ENCODE measurements at regions not wholly inside any gene's neighbourhood (a gene's known extent, or its start where the extent isn't known, plus 50 kb on each side); places are given as distances from the start of the nearest gene placed in this dataset.

DNA sequence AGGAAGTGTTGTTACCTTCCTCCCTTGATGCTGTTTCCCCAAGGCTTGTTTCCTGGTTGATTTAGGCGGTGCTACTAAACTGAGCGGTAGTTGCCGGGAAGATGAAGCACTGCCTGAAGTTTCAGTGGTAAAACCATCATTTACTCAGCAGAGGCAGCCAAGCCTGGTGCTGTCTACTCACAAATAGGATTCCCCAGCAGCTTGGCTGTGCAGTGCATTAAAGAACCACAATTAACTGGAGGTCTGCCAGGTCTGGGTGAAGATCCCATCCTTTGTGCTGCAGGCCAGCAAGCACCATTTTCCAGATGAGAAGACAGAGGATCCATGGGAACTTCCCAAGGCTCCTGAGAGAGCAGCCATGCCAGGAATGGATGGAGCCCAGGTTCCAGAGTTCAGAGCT lies 231.9 kb upstream of the E2F8 start:
- DNase-seq (ENCODE audit: low read depth, low spot score) = peak; percentile 46

DNA sequence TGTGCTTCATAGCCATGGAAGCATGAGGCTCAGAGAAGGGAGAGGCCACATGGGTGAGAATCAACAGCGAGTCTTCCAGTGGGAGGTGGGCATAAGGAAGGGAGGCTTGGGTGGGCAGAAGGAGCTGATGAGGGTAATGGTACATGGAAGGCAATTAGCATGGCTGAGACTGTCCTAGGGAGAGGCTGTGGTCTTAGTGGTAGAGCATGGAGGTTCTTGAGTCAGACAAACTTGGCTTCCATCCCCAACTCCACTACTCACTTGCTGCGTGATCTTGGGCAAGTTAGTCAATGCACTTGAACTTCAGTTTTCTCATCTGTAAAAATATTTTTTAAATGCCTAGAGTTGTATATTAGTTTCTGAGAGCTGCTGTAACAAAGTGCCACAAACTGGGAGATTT lies 227.2 kb upstream of the E2F8 start:
- no peak for DNase-seq (ENCODE audit: low read depth, low spot score)

DNA sequence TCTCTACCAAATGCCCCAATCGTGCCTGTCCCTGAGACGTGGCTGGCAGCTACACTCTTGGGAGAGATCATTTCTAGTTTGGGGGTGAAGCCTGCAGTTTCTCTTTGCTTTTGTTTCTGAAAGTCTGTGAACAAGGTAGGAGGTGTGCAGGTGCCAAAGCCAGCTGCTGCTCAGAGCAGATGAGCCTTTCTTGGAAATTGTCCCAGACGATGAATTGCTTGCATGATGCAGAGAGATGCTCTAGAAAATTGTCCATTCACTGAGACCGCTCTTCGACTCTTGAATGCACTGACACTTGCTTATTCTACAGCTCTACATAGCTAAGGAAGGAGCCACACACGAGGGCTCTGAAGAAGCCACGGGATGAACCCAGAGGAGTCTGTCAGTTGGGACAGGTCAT lies 225.6 kb upstream of the E2F8 start:
- no peak for DNase-seq (ENCODE audit: low read depth, low spot score)

DNA sequence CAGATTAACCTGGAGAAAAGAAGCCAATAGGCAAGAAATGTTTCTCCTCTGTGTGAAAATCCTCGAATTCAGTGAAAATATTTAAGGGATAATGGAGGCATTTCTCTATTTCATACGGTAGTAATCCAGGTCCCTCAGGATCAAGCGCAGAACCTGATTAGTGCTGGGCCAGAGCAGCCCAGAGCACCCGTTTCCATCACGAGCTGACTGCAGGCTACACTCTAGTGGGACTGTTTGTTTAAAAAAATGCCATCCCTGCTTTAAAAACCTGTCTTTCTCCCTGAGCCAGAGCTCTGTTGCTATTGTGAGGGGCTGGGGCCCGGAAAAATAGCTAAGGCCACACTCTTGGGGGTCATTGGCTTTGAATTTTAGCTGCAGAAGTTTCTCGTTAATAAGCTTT lies 223.2 kb upstream of the E2F8 start:
- DNase-seq (ENCODE audit: low read depth, low spot score) = no peak

DNA sequence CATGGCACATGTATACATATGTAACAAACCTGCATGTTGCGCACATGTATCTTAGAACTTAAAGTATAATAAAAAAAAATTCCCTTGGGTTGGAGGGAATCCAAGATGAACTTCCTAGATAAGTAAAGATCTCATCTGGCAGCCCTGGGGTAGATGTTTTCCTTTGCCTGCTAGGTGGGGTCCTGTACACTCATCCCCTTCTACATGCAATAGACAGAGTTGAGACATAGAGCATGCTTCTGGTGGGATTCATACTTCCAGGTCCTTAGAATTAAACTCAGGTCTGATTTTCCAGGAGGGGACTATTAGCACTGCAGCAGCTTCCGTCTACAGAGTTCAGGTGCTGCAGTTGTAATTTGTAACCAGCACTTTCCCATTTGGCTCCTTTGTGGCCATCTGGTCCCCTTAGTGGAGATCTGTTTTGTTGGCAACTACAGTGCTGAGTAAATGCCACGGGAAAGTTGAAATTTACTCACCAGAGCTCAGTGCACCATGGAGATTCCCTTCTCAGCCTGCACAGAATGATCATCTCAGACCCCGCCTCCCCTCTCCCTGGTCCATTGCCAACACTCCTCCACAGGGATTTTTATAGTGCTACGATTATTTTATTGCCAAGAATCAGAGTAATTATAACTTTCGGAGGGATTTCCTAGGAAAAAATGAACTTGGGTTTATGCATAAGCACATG lies 220.1 kb upstream of the E2F8 start:
- DNase-seq (ENCODE audit: low read depth, low spot score) = no peak

DNA sequence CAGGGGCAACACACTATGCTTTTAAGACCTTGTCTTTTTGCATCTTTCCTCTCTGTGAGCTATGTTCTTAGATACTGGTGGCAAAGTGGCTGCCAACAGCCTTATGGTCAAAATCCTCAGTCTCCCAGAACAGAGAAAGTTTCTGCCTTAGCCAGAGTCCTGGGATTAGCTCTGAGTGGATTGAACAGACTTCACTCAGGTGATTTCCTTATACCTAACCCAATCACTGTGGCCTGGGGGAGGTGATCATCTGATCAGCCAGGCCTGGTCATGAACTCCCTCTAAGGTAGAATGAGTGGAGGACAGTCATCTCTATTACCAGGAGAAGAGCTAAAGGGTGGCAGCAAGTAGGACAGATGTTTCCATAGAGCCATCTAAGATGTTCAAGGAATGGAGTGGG lies 218.5 kb upstream of the E2F8 start:
- no peak for DNase-seq (ENCODE audit: low read depth, low spot score)

DNA sequence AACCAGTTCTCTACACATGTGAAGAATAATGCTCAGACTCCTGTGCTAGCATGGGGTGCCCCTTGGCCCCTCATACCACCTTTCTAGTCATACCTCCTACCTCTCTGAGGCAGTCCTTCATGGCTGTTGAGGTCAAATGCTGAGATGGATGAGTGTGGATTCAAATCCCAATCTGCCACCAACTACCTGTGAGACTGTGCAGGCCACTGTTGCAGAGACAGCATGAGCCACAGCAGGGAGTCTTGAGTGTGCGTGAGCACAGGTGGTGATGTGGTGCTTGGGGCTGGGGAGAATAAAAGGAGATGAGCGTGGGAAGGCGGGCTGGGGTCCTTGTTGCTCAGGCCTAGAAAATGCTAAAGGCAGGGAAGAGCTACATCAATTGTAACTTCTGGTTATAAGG lies 218.0 kb upstream of the E2F8 start:
- DNase-seq (ENCODE audit: low read depth, low spot score) = no peak

DNA sequence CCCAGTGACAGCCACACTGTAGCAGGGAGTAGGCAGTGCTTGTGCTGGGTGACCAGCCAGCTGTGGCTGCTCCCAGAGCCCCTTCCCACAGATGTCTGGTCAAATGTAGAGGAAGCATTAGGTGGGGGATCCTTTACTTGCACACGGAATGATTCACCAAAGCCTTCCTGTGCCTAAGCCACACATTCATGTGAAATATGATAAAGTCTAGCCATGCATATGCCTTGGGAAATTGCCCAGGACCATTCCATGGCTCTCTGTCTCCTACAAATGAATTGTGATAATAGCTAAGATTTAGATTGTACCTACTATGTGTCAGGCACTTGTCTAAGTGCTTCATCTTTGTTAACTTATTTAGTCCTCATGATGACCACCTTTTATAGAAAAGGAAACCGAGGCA lies 217.5 kb upstream of the E2F8 start:
- no peak for DNase-seq (ENCODE audit: low read depth, low spot score)

DNA sequence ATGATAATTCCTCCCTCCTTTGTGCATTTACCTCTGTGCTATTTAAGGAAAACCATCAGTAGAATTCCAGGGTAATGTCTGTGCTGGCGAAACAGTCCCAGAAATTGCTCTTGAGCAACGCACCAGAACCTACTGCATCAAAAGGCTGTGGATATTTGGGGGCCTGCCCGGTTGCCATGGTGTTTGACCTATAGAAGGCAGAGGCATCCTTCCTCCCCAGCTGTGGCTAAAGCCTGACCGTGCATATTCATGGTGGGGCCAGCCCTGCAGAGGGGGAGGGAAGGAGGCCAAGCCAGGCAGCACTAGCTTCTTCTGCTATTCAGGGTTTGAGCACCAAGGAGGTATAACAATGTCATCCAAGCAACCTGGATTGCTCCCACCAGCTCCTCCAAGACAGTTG lies 215.0 kb upstream of the E2F8 start:
- no peak for DNase-seq (ENCODE audit: low read depth, low spot score)

DNA sequence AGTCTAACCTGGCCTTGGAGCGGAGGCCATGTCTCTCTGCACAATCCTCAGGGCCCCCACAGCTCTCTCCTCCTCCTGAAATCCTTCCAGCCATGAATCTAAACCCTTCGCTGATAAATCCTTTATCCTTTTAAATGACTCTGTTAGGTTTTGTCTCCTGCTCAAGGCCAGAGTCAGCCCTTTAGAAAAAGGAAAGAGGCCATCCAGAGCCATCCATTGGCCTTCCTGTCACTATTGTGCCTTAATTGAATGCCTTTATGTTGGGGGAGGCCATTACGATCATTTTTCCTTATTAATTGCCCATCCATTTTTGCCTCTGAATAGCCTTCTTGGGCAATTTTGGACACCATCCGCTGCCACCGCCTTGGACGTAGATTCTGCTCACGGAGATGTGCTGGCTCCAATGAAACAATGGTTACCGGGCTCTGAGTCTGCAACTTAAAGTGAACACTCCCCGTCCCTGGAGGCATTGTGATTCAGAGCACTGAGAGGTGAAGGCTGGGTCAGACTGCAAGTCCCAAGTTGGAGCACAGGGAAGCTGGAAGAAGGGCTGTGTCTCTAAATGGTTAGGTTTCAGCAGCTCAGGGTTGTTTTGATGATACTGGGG lies 213.0 kb upstream of the E2F8 start:
- no peak for DNase-seq (ENCODE audit: low read depth, low spot score)

DNA sequence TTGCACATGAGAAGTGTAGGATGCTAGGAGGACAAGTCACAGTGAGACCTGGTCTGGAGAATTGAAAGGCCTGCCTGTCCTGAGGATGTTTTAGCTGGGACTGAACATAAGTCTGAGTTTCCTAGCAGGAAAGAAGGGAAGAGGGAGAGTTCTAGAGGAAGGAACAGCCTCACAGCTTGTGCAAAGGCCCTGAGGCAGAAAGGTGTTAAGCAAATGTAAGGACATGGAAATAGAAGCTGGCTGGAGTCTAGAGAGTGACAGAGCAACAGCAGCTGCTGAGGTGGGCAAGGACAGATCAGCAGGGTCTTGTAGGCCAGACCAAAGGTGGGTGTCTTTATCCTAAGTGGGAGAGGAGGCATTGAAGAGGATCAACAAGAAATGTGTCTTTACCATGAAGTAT lies 210.9 kb upstream of the E2F8 start:
- no peak for DNase-seq (ENCODE audit: low read depth, low spot score)

DNA sequence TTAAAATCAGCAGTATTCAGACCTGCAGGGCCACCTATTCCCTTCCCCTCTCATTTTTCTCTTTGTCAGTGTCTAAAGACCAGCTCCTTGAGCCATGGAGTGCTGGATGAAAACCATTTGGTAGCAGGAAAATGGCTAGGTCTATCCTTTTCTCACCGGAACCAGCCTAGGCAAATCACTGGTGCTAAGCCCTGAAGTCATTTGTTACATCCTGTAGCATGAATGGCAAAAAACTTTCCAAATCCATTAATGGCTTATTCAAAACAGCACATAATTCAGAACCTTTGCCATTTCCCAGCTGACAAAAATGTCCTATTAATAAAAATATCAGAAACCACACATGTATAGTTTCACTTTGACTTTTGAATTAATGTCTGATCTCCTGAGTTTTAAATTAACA lies 209.5 kb upstream of the E2F8 start:
- DNase-seq (ENCODE audit: low read depth, low spot score) = no peak

DNA sequence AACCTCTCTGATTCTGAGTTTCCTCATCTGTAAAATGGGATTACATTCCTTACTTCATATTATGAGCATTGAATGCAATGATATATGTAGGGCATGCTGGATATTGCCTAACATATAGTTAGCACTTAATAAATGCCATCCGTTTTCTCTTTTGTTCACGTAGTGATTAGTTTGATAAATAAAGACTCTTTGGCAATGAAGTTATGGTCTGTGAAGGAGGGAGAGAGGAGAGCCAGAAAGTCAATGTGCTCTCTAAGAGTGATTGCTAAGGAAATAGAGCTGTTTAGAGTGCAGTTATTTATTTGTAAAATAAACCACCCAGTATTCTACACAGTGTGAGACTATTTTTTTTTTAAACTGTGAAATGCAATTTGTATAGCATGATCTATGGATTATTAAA lies 207.9 kb upstream of the E2F8 start:
- no peak for DNase-seq (ENCODE audit: low read depth, low spot score)

DNA sequence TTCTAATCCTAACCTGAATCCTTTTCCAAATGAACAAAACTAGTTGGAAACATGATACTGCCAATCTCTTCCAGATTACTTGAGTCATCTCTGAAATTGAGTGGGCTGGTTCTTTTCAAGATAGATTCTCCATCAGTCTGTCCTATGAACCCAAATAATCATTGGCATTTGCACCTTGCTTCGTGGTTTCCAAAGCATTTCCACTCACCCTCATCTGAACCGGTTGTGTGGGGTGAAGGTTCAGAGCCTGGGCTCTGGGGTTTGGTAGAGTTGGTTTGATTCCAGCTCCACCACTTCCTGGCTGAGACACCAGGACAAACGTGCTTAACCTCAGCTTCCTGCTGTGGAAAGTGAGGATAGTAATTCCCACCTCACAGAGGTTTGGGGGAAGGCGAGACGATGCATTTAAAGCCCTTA lies 206.4 kb upstream of the E2F8 start:
- DNase-seq (ENCODE audit: low read depth, low spot score) = no peak

DNA sequence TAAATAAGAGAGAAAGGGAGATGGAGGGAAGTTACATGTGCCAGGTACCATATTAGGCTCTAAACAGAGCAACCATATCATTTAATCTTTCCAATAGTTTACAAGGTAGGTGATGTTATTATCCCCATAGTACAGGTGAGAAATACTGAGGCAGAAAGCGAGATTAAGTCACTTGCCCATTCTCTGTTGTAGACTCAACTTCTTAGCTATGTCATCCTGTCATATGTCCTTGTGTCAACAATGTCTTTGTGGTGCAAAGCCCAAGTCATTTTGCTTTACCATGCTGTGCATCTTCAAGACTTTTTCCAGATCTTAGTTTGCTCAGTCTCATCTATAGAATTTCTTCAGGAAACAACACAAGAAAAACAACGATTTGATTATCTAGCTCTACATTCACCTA lies 205.0 kb upstream of the E2F8 start:
- no peak for DNase-seq (ENCODE audit: low read depth, low spot score)

DNA sequence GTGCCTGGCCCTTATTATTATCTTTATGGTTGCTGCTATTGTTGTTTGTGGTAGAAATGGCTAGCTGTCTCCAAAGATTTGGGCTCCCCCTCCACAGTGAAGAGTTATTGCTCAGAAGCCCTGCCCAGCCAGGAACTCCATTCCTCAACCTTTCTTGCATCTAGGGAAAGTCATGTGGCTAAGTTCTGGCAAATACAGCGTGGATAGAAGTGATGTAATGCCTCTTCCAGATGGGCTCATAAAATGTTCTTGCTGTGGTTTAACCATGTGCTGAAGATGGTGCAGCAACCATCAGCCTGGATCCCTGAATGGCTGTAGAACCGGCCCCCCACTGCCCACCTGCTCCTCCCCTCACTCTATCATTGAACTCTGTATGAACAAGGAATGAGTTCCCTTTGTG lies 203.5 kb upstream of the E2F8 start:
- no peak for DNase-seq (ENCODE audit: low read depth, low spot score)

DNA sequence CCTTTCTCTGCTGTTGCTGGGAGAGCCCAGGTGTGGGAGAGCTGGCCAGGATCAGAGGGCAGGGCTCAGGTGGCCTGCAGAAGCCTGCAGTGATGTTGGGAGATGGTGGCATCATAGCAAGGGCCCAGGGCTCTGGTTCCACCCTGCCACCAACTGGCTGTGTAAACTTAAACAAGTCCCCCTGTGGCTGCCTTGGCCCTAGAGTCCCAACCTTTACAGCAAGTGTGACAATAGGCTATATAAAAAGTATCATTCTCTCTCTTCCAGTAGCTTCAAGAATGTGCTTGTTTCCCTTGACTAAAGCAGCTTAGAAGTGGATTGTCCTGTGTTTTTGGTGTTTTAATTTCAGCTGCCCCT lies 201.8 kb upstream of the E2F8 start:
- DNase-seq (ENCODE audit: low read depth, low spot score) = no peak

DNA sequence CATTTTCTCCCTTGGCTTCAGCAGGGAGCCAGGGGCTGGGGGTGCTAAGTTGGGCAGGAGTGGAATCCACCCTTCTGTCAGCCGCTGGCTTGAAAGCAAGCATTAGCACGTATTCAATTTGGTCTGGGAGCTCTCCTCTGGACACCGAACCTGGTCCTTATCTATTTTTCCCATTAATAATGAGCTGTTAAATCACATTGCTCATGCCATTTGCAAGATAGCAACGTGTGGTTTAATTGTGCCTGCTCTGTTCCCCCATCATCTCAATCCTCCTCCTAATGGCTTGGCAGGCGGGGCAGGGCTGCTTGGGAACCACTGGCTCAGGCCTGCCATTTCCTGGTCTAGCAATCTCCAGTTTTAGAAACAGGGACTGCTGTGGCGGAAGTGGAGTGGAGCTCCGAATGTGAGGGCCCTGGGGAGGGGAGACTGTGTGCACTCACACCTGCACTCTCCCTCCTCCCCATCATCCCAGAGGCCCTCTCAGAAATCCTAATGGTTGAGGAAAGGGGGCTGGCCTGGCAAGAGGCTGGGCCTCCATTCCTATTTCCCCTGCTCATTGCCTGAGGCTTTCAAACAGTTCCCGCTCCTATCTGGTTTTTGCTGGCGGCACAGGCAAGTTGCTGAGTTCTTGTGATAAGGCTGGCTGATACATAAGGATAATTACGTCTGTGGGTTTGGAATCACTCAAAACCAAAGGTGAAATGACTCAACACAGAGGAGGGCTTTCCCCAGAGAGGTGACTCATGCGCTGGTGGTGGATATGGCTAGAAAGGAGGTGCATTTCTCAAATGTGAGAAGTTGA lies 201.2 kb upstream of the E2F8 start:
- peak; percentile 95 for DNase-seq (ENCODE audit: low read depth, low spot score)

DNA sequence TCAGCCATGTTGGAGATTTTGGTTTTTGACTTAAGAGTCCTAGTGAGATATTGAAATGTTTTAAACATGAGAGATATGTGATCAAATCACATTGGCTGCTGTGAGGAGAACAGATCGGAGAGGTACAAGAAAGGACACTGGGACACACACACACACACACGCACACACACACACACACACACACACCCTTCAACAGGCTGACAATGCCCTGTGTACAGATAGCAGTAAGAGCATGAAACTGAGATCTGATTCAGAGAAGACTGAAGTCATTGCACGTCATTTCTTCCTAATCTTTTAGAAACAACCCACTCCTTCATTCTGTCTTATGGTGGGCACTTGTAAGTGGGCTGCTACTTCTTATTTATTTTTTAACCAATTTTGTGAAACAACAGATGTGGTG lies 200.5 kb upstream of the E2F8 start:
- DNase-seq (ENCODE audit: low read depth, low spot score) = no peak

DNA sequence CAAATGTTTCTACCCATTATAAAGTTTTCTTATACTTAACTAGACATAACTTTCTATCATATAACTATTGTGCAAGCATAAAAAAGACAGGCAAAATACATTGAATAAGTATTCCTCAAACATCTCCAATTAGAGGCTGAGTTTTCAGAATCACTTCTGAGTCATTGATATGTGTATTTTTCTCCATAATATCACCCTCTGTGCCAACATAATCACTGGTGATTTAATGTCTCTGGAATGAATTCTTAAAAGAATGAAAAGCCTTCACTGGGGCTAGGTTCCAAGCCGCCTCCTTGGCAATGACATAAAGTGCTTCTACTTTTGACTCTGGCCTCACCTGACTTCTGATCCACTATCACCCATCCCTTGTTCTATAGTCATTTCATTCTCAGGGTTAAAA lies 197.0 kb upstream of the E2F8 start:
- peak; percentile 87 for DNase-seq (ENCODE audit: low read depth, low spot score)

DNA sequence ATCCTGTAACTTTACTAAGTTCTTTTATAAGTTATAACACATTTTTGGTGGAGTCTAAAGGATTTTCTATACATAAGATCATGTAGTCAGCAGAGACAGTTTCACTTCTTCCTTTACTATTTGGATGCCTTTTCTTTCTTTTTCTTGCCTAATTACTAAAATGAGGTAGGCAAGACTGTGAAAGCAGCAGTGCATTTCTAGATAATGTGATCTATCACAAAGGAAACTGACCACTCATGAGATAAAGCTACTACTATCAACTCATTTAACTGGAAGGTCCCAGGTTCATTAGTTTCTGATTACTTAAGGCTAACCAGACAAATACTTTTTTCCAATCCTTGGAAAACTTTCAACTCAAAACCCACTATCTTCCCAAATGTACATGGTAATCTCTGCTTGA lies 196.2 kb upstream of the E2F8 start:
- no peak for DNase-seq (ENCODE audit: low read depth, low spot score)

DNA sequence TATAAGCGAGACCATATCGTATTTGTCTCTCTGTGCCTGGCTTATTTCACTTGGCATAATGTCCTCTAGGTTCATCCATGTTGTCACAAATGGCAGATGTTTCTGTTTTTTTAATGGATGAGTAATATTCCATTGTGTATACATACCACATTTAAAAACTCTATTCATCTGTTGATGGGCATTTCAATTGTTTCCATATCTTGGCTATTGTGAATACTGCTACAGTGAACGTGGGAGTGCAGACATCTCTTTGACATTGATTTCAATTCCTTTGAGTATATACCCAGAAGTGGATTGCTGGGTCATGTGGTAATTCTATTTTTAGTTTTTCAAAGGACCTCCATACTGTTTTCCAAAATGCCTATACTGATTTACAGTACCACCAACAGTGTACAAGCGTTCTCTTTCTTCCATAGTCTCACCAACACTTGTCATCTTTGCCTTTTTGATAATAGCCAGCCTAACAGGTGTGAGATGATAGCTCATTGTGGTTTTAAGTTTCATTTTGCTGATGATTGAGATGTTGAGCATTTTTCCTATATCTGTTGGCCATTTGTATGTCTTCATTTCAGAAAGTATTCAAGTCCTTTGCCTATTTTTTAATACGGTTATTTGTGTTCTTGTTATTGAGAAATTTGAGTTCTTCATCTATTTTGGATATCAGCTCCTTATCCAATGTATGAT lies 194.7 kb upstream of the E2F8 start:
- no peak for DNase-seq (ENCODE audit: low read depth, low spot score)

DNA sequence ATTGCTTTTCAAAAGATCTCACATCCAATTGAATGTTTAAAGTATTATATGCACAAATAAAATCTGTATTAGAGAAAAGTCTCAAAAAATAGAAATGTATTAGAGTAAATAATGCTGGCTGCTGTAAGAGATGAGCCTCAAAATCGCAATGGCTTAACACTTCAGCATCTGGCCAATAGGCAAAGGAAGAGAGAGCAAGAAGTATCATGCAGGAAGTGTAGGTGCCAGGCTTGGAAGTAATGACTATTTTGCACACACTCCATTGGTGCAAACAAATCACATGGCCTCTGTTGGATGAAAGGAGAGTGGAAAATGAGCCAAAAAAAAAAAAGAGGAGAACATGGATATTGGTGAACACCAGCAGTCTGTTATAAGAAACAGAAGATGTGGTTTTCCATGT lies 193.0 kb upstream of the E2F8 start:
- no peak for DNase-seq (ENCODE audit: low read depth, low spot score)

All from astrocyte of the hippocampus (primary cell).